ENCODE measurements at regions not wholly inside any gene's neighbourhood (a gene's known extent, or its start where the extent isn't known, plus 50 kb on each side); places are given as distances from the start of the nearest gene placed in this dataset.

DNA sequence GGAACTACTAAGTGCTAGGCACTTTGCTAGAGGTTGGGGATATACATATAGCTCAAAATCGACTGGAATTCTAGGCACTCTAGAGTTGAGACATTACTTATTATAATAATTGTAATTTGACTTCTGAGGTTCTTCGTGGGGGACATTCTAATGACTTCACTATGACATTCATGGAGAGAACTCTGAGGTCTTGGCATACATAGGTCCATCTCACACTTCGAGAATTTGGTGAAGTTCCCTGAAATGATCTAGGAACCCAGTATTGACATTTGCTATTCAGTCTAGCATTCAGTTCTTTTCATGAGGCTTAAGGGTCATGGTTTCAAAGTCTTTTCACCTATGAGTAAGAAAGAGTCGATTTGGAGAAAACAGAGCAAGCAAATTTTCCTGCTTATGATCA is 446.6 kb upstream of the JAG1 start:
- in situ Hi-C loops (cut with MboI; ENCODE audit: low pct_unique_long_range_greater_than_20kb in 2 of 9, low sequenced_read_pairs in 9 of 9, unreplicated experiment in 9 of 9) = no loop called here
- no peak overlapping the region for H3K27ac ChIP-seq
- no peak overlapping the region for H3K4me3 ChIP-seq
- ATAC-seq (replicated peaks in 6 of 8) = no peak
- 10 to 100% (median 78%) methylated on average over 1 to 4 of the region's 4 CpGs for WGBS, 10 experiments
- H3K4me1 ChIP-seq (replicated peaks in 1 of 2) = no peaks in the 10 kb centered on the region

DNA sequence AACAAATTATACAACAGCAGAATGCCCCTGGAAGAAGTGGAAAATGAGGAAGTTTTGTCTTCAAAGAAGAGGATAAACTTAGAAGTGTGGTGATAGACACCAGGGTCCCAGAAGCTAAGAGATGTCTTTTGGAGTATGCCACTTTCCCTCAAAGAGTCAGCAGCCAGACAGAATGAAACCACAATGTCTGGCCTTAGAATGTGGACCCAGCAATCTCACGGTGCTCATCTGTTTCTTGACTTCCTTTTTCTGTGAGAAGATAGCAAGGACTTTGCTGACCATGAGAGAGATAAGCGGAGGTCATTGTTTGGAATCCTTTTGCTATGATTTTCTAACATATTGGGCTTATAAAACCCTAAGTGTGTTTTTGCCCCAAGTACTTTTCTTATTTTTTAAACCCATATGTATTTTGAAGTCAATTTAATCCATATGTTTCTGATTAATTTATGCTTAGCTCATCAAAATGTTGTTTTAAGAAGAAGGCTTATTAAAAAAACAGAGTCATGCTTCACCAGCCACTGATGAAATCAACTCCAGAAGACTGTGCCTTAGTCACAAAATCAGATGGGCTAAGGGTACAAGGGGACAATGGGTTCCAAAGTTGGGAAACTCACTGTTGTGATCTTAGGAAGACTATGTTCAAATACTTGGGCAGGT is 451.2 kb upstream of the JAG1 start:
- no peak for ATAC-seq (replicated peaks in 6 of 8)
- H3K27ac ChIP-seq = no peak overlapping the region
- no peaks in the 10 kb centered on the region for H3K4me1 ChIP-seq (replicated peaks in 1 of 2)
- in situ Hi-C loops (cut with MboI; ENCODE audit: low pct_unique_long_range_greater_than_20kb in 2 of 9, low sequenced_read_pairs in 9 of 9, unreplicated experiment in 9 of 9) = no loop called here
- H3K4me3 ChIP-seq = no peak overlapping the region
- 0 to 100% (median 86%) methylated on average over 1 to 2 of the region's 2 CpGs; no CpG with 5 or more reads in 3 of the 10 experiments for WGBS, 10 experiments

DNA sequence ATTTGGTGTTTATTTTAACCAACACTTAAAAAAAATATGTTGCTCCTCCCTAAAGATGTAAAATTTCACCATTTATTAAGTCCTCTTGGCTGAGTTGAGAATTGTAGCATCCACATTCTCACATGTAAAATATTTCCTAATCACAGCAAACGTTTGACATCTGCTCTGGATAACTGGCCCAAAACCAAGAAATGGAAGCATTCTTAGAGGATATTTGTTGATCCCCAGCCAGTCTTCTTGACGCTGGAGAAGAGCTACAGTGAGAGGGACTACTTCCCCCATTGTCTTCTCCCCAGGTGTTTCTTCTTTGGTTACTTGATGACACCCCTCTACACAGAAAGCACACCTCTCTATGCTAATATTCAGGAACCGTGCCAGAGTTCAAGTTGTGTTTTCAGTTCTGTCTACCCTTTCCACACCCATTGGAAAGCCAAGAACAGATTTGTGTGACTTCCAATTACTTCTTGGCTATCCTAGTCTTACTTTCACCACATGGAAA is 454.5 kb upstream of the JAG1 start:
- peak in 1 of 8 experiments; percentile 42 for ATAC-seq (replicated peaks in 6 of 8)
- Histone ChIP-seq H3K27ac (no peak overlapping the region), H3K4me3 (no peak overlapping the region), H3K4me1 (replicated peaks in 1 of 2) (no peaks in the 10 kb centered on the region)
- 0 to 86% (median 70%) methylated on average over 1 to 3 of the region's 3 CpGs for WGBS, 10 experiments
- in situ Hi-C loops (cut with MboI; ENCODE audit: low pct_unique_long_range_greater_than_20kb in 2 of 9, low sequenced_read_pairs in 9 of 9, unreplicated experiment in 9 of 9) = no loop called here

DNA sequence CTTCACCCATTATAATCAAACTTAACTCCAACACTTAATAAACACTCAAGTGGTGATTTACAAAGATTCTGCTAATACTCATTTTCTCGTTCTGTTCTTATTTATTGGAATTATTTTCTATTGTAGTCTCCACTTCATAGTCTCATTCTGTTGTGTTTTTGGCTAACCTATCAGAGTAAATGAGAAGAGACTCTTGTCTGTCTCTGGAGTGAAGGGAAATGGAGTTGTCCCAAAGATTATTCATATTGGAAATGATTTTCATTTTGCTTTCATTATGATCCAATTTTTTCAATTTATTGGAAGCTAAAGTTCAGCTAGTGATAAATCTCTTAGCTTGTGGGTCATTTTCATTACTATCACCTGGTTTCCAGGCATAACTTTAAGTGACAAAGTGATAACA is 454.9 kb upstream of the JAG1 start:
- ATAC-seq (replicated peaks in 6 of 8) = no peak
- no peaks in the 10 kb centered on the region for H3K4me1 ChIP-seq (replicated peaks in 1 of 2)
- in situ Hi-C loops (cut with MboI; ENCODE audit: low pct_unique_long_range_greater_than_20kb in 2 of 9, low sequenced_read_pairs in 9 of 9, unreplicated experiment in 9 of 9) = no loop called here
- H3K4me3 ChIP-seq = no peak overlapping the region
- H3K27ac ChIP-seq = no peak overlapping the region
- WGBS, 10 experiments = 11 to 90% (median 57%) methylated on average over 1 of the region's 1 CpG; no CpG with 5 or more reads in 2 of the 10 experiments

DNA sequence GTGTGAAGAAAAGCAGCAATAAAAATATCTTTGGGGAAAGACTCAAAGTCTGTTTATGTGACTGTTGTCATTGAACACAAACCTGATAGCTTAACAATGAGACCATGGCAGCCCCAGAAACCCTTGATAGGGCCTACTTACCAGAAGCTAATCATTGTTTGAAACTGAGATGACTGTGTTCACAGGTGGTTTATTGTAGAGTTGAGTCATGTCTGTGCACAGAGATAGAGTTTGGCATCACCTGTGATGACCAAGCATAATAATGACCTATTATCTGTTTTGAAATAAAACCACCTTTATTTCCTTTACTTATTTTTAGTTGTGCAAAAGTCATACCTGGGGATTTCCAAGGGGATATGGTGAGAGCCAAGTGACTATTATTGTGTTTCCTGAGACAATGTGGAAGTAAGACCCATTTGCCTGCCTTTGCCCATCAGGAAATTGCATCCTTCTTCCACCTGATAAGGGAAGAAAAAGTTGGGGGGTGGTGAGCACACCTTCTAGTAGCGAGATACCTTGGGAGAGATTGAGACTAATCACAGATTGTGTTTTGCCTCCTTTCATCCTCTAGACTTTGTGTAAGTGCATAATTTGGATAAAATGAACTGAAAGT is 456.9 kb upstream of the JAG1 start:
- 89 to 100% (median 100%) methylated on average over 1 of the region's 1 CpG; no CpG with 5 or more reads in 2 of the 10 experiments for whole genome bisulfite sequencing, 10 experiments
- ATAC-seq (replicated peaks in 6 of 8) = no peak
- in situ Hi-C loops (cut with MboI; ENCODE audit: low pct_unique_long_range_greater_than_20kb in 2 of 9, low sequenced_read_pairs in 9 of 9, unreplicated experiment in 9 of 9) = no loop called here

DNA sequence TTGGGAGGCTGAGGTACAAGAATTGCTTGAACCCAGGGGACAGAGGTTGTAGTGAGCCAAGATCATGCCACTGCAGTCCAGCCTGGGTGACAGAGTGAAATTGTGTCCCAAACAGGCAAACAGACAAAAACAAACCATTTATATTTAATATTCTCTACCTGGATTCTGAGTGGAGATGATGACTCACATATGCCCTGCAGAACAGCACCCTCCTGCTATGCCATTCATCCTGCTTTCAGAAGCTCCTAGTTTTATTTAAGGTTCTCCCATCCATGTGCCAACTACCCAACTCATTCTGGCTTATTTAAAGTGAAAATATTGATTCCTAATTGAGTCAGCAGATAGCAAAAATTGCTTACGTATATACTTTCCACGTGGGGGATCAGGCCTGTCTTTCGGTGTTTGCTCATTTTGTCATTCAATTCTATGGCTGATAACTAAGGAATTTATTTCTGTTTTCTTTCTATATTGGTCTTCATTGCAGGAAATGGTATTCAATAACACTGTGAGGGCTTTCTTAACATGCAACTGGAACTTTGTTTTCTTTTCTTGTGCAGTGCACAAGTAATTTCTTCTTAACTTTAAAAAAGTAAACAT is 459.1 kb upstream of the JAG1 start:
- no peak overlapping the region for H3K27ac ChIP-seq
- H3K4me1 ChIP-seq (replicated peaks in 1 of 2) = no peaks in the 10 kb centered on the region
- ATAC-seq (replicated peaks in 6 of 8) = peak in 1 of 8 experiments; percentile 11
- 38 to 100% (median 87%) methylated on average over 1 to 3 of the region's 3 CpGs; no CpG with 5 or more reads in 2 of the 10 experiments for WGBS, 10 experiments
- in situ Hi-C loops (cut with MboI; ENCODE audit: low pct_unique_long_range_greater_than_20kb in 2 of 9, low sequenced_read_pairs in 9 of 9, unreplicated experiment in 9 of 9) = no loop called here
- H3K4me3 ChIP-seq = no peak overlapping the region

More for the DNA sequence above, 456.9 kb upstream of the JAG1 start:
- Histone ChIP-seq H3K27ac (no peak overlapping the region), H3K4me3 (no peak overlapping the region), H3K4me1 (replicated peaks in 1 of 2) (no peaks in the 10 kb centered on the region)

DNA sequence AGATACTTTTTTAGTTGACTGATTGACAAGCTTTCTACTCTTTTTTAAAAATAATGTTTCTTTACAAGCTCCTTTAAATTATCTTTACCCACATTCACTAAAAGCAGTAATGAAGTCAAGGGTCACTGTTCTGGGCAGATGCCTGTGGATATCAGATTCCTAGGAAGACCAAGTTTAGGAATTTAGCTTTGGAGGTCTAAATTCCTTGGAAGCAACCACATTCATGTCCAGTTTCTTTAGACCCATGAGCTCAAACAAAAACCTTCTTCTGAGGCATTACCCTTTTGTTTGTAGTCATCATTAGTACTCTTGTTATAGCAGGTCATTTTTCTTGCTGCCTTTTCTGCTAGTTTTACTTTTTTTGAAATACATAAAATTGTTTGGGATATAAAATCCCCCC is 462.9 kb upstream of the JAG1 start:
- no peak for ATAC-seq (replicated peaks in 6 of 8)
- in situ Hi-C loops (cut with MboI; ENCODE audit: low pct_unique_long_range_greater_than_20kb in 2 of 9, low sequenced_read_pairs in 9 of 9, unreplicated experiment in 9 of 9) = no loop called here

DNA sequence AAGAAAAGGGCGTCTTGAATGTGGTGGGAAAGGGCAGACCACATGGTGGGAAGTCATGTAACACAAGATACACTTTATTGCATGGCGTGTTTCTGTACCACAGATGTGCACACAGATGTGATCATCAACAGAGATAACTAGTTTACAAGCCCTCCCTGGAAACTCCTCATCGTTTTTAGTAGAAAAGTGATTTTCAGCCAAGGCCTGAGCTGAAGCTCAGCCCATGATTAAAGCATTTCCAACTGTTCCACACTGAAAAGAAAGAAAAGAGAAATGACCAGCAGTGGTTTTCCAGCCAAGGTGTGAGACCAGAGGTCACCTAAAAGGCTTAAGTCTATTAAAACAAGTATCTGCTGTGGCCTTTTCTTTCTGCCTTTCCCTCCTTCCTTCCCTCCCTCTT is 463.9 kb upstream of the JAG1 start:
- no peaks in the 10 kb centered on the region for H3K4me1 ChIP-seq (replicated peaks in 1 of 2)
- ATAC-seq (replicated peaks in 6 of 8) = no peak
- H3K4me3 ChIP-seq = no peak overlapping the region
- WGBS, 10 experiments = 0 to 91% (median 69%) methylated on average over 1 to 3 of the region's 3 CpGs; no CpG with 5 or more reads in 1 of the 10 experiments
- H3K27ac ChIP-seq = no peak overlapping the region
- in situ Hi-C loops (cut with MboI; ENCODE audit: low pct_unique_long_range_greater_than_20kb in 2 of 9, low sequenced_read_pairs in 9 of 9, unreplicated experiment in 9 of 9) = no loop called here

More for the DNA sequence above, 462.9 kb upstream of the JAG1 start:
- H3K27ac ChIP-seq = no peak overlapping the region
- no peaks in the 10 kb centered on the region for H3K4me1 ChIP-seq (replicated peaks in 1 of 2)
- H3K4me3 ChIP-seq = no peak overlapping the region

DNA sequence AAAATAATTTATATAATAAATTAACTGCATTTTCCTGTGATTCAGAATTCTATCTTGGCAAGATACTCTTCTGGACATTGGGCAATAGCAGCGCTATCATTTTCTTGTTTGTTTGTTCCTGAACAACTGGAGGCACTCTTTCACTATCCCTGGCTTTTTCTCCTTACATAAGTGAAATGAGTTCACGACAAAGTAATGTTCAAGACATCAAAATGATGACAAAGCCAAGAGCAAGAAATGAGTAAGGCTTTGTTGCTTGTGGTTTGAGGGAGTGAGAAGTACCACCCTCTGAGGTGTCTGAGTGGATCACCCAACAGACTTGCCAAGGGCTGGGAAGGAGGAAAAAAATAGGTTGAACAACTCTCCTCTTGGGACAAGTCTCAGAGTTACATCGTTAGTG is 466.6 kb upstream of the JAG1 start:
- ATAC-seq (replicated peaks in 6 of 8) = peak in 2 of 8 experiments; percentile 44 to 53
- WGBS, 10 experiments = 10 to 95% (median 79%) methylated on average over 1 to 3 of the region's 3 CpGs
- H3K27ac ChIP-seq = no peak overlapping the region
- H3K4me3 ChIP-seq = no peak overlapping the region
- in situ Hi-C loops (cut with MboI; ENCODE audit: low pct_unique_long_range_greater_than_20kb in 2 of 9, low sequenced_read_pairs in 9 of 9, unreplicated experiment in 9 of 9) = no loop called here
- H3K4me1 ChIP-seq (replicated peaks in 1 of 2) = no peaks in the 10 kb centered on the region

DNA sequence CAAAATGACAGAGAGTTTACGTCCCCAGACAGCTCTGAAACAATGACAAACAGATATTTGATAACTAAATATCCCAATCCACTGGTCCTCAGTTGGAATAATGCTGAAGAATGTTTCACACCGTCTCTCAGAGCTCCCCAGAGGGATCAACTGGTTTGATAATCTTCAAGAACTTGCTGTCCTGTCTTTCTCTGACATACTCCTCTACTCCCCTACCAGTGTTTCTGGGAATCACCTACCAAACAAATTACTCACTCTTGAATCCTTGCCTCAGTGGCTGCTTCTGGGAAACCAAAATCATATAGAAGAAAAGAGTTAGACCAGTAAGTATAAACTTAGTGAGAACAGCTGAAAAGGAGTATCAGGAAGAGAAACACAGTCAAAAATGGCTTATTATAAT is 469.7 kb upstream of the JAG1 start:
- 50 to 100% (median 83%) methylated on average over 1 to 2 of the region's 2 CpGs; no CpG with 5 or more reads in 1 of the 10 experiments for whole genome bisulfite sequencing, 10 experiments
- in situ Hi-C loops (cut with MboI; ENCODE audit: low pct_unique_long_range_greater_than_20kb in 2 of 9, low sequenced_read_pairs in 9 of 9, unreplicated experiment in 9 of 9) = no loop called here
- Histone ChIP-seq H3K4me3 (no peak overlapping the region), H3K27ac (no peak overlapping the region), H3K4me1 (replicated peaks in 1 of 2) (no peaks in the 10 kb centered on the region)
- peak in 1 of 8 experiments; percentile 19 for ATAC-seq (replicated peaks in 6 of 8)

DNA sequence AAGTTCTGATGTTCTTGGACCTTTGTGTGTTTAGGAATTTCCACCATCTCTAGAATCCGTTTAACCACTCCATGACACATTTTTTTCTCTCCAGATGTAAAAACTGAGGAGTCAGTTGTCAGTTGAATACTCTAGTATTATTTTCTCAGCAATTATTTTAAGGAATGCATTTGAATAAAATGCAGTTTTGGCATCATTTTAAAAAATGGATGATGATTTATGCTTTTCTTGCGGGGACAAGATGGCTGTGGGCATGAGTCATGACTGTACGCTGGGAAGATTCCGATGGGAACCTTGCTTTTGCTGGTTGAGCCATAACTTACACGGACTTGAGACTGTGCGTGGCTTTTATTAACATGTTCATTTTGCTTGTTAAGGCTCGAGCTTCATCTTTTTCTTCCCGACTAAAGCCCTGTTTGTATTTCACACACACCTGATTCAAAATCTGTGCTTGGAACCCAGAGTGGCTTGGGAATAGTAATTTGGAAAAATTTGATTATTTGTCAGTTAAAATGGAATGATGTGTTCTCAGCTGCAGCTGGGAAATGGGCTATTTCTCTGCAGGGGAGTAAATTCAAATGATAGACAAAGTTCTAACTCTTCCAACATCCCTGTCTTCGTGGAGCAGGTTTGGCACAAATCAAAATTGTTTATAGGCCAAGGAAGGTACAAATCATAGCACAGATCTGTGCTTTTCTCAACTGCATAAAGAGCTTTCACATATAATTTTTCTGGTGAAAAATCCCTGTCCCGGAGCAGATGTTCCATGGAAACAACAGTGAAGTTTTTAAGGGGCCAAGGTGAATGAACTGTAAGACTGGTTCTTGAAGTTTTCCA is 470.5 kb upstream of the JAG1 start:
- ATAC-seq (replicated peaks in 6 of 8) = peak in 3 of 8 experiments; percentile 79 to 96 (median 92)
- WGBS, 10 experiments = 0 to 94% (median 84%) methylated on average over 2 to 10 of the region's 10 CpGs
- in situ Hi-C loops (cut with MboI; ENCODE audit: low pct_unique_long_range_greater_than_20kb in 2 of 9, low sequenced_read_pairs in 9 of 9, unreplicated experiment in 9 of 9) = no loop called here
- no peak overlapping the region for H3K4me3 ChIP-seq
- H3K27ac ChIP-seq = no peak overlapping the region
- H3K4me1 ChIP-seq (replicated peaks in 1 of 2) = no peaks in the 10 kb centered on the region

DNA sequence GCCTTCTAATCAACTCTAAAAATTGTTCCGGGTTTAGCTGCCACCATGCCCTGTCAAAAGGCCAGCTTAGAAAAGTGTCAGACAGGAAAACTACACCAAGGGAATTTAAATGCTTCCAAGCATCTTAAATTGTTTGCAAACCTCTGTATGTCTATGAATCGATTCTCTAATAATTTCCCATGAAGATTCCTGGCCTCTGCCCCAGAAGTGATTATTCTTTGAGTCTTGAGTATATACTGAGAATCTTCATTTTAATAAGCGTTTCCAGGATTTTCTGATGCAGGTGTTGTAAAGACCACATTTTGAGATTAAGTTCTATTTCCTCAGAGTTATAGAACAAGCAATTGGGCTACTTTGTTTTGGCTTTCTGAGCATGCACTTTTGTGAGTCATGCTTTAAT is 471.8 kb upstream of the JAG1 start:
- H3K4me1 ChIP-seq (replicated peaks in 1 of 2) = no peaks in the 10 kb centered on the region
- H3K27ac ChIP-seq = no peak overlapping the region
- in situ Hi-C loops (cut with MboI; ENCODE audit: low pct_unique_long_range_greater_than_20kb in 2 of 9, low sequenced_read_pairs in 9 of 9, unreplicated experiment in 9 of 9) = no loop called here
- ATAC-seq (replicated peaks in 6 of 8) = no peak
- no peak overlapping the region for H3K4me3 ChIP-seq
- WGBS, 10 experiments = 50 to 100% (median 98%) methylated on average over 1 to 3 of the region's 3 CpGs; no CpG with 5 or more reads in 3 of the 10 experiments

DNA sequence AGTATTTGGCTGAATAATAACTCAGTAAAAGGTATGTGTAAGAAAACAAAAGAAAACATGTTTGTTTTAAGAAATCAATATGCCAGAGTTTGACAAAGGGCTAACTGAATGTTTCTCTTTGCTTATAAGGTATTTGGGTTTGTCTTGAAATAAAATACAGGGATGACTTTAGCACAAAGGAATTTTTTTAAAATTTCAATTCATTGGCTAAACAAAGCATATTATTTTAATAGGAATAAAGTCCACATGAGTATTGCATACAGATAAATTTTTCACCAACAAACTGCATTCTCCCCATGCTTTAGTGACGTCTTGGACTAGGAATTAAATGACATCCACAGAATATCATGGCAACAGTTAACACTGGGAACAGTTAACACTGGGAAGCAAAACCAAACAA is 480.0 kb upstream of the JAG1 start:
- in situ Hi-C loops (cut with MboI; ENCODE audit: low pct_unique_long_range_greater_than_20kb in 2 of 9, low sequenced_read_pairs in 9 of 9, unreplicated experiment in 9 of 9) = no loop called here
- Histone ChIP-seq H3K4me3 (no peak overlapping the region), H3K4me1 (replicated peaks in 1 of 2) (no peaks in the 10 kb centered on the region), H3K27ac (no peak overlapping the region)
- WGBS, 10 experiments = 0 to 100% (median 80%) methylated on average over 1 of the region's 1 CpG; no CpG with 5 or more reads in 1 of the 10 experiments
- ATAC-seq (replicated peaks in 6 of 8) = no peak

Data from motor neuron (in vitro differentiated cells).